A549 (cell line): ENCODE measurements at regions not wholly inside any gene's neighbourhood (a gene's known extent, or its start where the extent isn't known, plus 50 kb on each side); places are given as distances from the start of the nearest gene placed in this dataset.

ENCODE experiments used
- CBX2 ChIP-seq: fragments of 200-600 bp; sonication (generic); IDR thresholded peaks from 2 replicates; pipeline ENCODE4 v1.6.1; 2016; ENCODE audit warnings: low read depth, mild to moderate bottlenecking, borderline replicate concordance
- CBX8 ChIP-seq: fragments of 200-600 bp; sonication (generic); IDR thresholded peaks from 2 replicates; pipeline ENCODE4 v1.6.1; 2016
- CHD2 ChIP-seq: fragments of 150-350 bp; IDR thresholded peaks from 2 replicates; pipeline ENCODE4 v1.6.1; 2014; ENCODE audit warnings: low read length; ENCODE audit not compliant: partially characterized antibody
- MAZ ChIP-seq: fragments of 150-350 bp; IDR thresholded peaks from 2 replicates; pipeline ENCODE4 v1.6.1; 2014; ENCODE audit warnings: antibody characterized with exemption, low read depth, low read length, borderline replicate concordance
- SREBF2 ChIP-seq: fragments of 450-650 bp; IDR thresholded peaks from 2 replicates; pipeline ENCODE4 v1.6.1; 2014; ENCODE audit warnings: mild to moderate bottlenecking, moderate library complexity
- TF ChIP-seq, protein P1 (sequence below): fragments of >200 bp; sonication (Bioruptor Twin); formaldehyde crosslinking; IDR thresholded peaks from 3 replicates; pipeline ENCODE4 v1.5.1; 2016
- TF ChIP-seq, protein P2 (sequence below): fragments of 450-650 bp; IDR thresholded peaks from 2 replicates; pipeline ENCODE4 v1.6.1; 2014; ENCODE audit warnings: antibody characterized with exemption

DNA sequence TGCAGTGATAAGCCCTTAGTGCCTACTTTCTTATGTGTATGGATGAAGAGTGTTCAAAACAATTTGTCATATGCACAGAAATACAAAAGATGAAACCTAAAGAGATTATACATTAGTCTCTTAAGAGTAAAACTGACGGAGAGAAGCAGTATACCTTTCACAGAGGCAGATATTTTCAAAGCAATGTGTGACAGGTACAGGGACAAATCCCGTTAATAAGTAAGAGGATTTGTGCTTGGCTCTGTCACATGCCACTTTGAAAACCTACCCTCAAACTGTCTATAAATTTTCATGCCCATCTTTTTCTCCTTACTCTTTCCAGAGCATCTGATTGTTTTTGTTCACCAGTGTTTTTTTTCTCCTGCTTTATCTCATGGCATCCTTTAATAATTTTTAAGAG, 741.3 kb upstream of the MMS22L start:
- TF ChIP-seq, protein P1, sequence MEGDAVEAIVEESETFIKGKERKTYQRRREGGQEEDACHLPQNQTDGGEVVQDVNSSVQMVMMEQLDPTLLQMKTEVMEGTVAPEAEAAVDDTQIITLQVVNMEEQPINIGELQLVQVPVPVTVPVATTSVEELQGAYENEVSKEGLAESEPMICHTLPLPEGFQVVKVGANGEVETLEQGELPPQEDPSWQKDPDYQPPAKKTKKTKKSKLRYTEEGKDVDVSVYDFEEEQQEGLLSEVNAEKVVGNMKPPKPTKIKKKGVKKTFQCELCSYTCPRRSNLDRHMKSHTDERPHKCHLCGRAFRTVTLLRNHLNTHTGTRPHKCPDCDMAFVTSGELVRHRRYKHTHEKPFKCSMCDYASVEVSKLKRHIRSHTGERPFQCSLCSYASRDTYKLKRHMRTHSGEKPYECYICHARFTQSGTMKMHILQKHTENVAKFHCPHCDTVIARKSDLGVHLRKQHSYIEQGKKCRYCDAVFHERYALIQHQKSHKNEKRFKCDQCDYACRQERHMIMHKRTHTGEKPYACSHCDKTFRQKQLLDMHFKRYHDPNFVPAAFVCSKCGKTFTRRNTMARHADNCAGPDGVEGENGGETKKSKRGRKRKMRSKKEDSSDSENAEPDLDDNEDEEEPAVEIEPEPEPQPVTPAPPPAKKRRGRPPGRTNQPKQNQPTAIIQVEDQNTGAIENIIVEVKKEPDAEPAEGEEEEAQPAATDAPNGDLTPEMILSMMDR = no peak
- TF ChIP-seq SREBF2 (no peak), CHD2 (no peak), MAZ (no peak), CBX8 (no peak), CBX2 (no peak)
- TF ChIP-seq, protein P2, sequence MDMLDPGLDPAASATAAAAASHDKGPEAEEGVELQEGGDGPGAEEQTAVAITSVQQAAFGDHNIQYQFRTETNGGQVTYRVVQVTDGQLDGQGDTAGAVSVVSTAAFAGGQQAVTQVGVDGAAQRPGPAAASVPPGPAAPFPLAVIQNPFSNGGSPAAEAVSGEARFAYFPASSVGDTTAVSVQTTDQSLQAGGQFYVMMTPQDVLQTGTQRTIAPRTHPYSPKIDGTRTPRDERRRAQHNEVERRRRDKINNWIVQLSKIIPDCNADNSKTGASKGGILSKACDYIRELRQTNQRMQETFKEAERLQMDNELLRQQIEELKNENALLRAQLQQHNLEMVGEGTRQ = no peak
